ENCODE measurements at regions not wholly inside any gene's neighbourhood (a gene's known extent, or its start where the extent isn't known, plus 50 kb on each side); places are given as distances from the start of the nearest gene placed in this dataset.

DNA sequence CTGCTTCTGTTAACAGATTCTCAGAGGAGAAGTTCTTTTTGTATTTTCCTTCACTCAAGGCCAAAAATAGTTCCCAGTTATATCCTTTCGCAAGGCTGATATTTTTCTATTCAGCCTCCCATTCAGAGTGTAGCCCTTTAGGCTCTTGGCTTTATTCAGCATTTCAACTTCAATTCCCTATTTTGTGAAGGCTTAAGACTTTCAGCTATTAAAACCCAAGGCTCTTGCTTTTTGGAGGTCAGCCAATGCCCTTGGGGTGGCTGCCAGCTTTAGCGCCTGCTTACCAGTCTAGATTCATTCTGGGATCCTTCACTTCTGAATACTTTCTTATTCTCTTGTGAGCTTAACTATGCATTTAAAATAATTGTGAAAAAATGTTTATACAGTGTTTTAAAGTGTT lies 57.3 kb upstream of the ADGRA3 start:
- TF ChIP-seq, protein P1, sequence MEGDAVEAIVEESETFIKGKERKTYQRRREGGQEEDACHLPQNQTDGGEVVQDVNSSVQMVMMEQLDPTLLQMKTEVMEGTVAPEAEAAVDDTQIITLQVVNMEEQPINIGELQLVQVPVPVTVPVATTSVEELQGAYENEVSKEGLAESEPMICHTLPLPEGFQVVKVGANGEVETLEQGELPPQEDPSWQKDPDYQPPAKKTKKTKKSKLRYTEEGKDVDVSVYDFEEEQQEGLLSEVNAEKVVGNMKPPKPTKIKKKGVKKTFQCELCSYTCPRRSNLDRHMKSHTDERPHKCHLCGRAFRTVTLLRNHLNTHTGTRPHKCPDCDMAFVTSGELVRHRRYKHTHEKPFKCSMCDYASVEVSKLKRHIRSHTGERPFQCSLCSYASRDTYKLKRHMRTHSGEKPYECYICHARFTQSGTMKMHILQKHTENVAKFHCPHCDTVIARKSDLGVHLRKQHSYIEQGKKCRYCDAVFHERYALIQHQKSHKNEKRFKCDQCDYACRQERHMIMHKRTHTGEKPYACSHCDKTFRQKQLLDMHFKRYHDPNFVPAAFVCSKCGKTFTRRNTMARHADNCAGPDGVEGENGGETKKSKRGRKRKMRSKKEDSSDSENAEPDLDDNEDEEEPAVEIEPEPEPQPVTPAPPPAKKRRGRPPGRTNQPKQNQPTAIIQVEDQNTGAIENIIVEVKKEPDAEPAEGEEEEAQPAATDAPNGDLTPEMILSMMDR (IDR thresholded peaks at IDR 0.05) = no peak
- Histone ChIP-seq H3K27me3 (no peaks in the 10 kb centered on the region), H3K4me3 (no peak overlapping the region), H3K9me3 (peaks cover 0 to 22% of the 10 kb centered on the region in 2 donors), H3K27ac (peak overlapping the region in 1 of 2 donors; percentile 4), H3K4me1 (no peaks in the 10 kb centered on the region), H3K36me3 (no peaks in the 10 kb centered on the region)
- peak; percentile 72 for DNase-seq (ENCODE audit: low spot score)

DNA sequence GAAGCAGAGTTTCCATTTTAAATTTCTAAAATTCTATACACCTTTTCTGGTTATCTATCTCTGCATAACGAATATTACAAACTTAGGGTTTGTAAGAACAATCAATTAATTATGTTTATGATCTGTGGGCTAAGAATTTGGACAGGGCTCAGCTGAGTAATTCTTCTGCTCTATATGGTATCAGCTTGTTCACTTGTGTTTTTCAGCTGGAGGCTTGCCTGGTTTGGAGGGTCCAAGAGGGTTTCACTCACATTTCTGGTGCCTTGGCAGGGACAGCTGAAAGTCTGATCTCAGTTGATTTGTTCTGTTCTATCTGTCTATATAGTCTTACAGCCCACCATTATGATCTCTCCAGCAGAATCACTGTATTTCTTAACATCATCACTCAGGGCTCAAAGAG lies 57.8 kb upstream of the ADGRA3 start:
- Histone ChIP-seq H3K4me1 (no peaks in the 10 kb centered on the region), H3K27ac (no peak overlapping the region)

DNA sequence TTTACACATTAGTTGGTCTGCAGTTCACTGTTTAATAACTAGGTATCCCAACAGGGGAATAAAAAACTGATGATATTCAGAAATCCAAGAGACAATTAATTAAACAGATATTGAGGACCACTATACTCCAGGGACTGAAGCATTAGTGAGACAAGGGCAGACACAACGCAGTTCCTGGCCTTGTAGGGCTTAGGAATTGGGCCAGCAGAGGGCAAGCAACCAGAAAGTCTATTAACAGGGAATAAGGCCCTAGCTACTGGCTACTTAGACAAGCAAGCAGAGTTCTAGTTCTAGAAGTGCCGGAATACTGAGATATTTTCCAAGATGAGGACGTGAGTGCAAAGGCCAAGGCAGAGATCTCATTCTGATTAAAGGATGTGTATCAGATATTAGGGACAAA lies 58.6 kb upstream of the ADGRA3 start:
- Histone ChIP-seq H3K27ac (no peak overlapping the region), H3K27me3 (no peaks in the 10 kb centered on the region), H3K4me3 (no peak overlapping the region), H3K36me3 (no peaks in the 10 kb centered on the region), H3K9me3 (peaks cover 0 to 11% of the 10 kb centered on the region in 2 donors), H3K4me1 (no peaks in the 10 kb centered on the region)
- DNase-seq (ENCODE audit: low spot score) = no peak
- TF ChIP-seq, protein P1 (IDR thresholded peaks at IDR 0.05) = no peak

More for the DNA sequence above, 57.8 kb upstream of the ADGRA3 start:
- Histone ChIP-seq H3K36me3 (no peaks in the 10 kb centered on the region), H3K27me3 (no peaks in the 10 kb centered on the region), H3K4me3 (no peak overlapping the region), H3K9me3 (peaks cover 0 to 19% of the 10 kb centered on the region in 2 donors)
- no peak for DNase-seq (ENCODE audit: low spot score)
- TF ChIP-seq, protein P1 (IDR thresholded peaks at IDR 0.05) = no peak

DNA sequence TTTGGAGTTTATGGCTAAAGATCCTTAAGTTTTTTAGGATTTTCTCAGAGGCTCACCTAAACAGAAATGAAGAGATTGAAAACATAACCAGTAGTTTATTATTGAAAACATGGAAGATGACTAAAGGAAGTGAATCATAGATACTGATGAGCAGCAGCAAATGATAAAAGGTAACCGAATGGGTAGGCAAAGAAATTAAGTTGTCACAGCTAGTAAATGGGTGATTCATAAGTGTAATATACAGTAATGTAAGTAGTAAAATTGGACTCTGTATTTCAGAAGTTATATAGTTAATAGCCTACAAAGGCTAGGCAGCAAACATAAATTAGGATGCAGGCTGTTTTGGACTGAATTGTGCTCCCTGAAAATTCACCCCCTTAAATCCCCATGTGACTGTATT lies 59.0 kb upstream of the ADGRA3 start:
- Histone ChIP-seq H3K4me1 (no peaks in the 10 kb centered on the region), H3K36me3 (no peaks in the 10 kb centered on the region), H3K27me3 (no peaks in the 10 kb centered on the region), H3K27ac (no peak overlapping the region), H3K9me3 (peaks cover 0 to 7% of the 10 kb centered on the region in 2 donors), H3K4me3 (no peak overlapping the region)
- no peak for DNase-seq (ENCODE audit: low spot score)
- TF ChIP-seq, protein P1 (IDR thresholded peaks at IDR 0.05) = no peak

DNA sequence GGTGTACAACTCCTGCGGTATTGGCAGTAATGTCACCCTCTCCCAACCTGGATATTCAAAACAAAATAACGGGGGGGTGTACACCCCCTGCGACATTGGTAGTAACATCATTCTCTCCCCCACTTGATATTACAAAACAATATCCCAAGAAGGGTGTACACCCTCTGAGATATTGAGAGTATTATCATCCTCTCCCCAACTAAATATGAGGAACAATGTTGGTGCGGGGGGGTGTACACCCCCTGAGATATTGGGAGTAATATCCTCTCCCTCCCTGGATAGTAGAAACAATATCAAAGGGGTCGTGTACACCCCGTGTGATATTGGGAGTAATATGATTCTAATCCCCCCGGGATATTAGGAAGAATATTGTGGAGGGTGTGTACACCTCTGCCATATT lies 71.4 kb upstream of the ADGRA3 start:
- no peak for DNase-seq (ENCODE audit: low spot score)
- Histone ChIP-seq H3K36me3 (no peaks in the 10 kb centered on the region), H3K27me3 (no peaks in the 10 kb centered on the region), H3K27ac (no peak overlapping the region), H3K4me3 (no peak overlapping the region), H3K9me3 (no peaks in the 10 kb centered on the region), H3K4me1 (no peaks in the 10 kb centered on the region)
- TF ChIP-seq, protein P1 (IDR thresholded peaks at IDR 0.05) = no peak

DNA sequence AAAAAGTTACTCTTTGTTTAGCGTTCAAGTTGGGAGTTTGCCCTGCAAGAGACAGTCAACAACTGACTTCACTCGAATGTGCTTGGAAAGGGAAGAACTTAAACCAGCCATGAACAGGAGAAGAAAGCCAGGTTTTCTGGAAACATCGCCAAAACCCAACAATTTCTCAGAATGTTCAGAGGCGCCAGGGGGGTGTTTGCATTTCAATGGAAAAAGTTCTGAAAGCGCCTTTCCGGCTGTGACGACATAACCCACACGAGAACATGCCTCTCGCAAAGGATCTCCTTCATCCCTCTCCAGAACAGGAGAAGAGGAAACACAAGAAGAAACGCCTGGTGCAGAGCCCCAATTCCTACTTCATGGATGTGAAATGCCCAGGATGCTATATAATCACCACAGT lies 78.1 kb upstream of the ADGRA3 start:
- H3K36me3 ChIP-seq = no peaks in the 10 kb centered on the region
- TF ChIP-seq, protein P1 (IDR thresholded peaks at IDR 0.05) = no peak
- H3K27ac ChIP-seq = no peak overlapping the region
- no peaks in the 10 kb centered on the region for H3K27me3 ChIP-seq
- H3K4me3 ChIP-seq = no peak overlapping the region
- no peak for DNase-seq (ENCODE audit: low spot score)
- no peaks in the 10 kb centered on the region for H3K4me1 ChIP-seq
- H3K9me3 ChIP-seq = no peaks in the 10 kb centered on the region
